MM.1S (cell line): ENCODE measurements at regions not wholly inside any gene's neighbourhood (a gene's known extent, or its start where the extent isn't known, plus 50 kb on each side); places are given as distances from the start of the nearest gene placed in this dataset.

Source experiments
- DNase-seq: peaks from one replicate; pipeline ENCODE4 v3.0.0-alpha.2; 2015
- H2AFZ ChIP-seq: fragments of 300-600 bp; sonication (generic); 2 replicates; pipeline ENCODE4 v1.6.0; 2016; ENCODE audit warnings: antibody characterized with exemption, low read length
- H3F3A ChIP-seq: fragments of 300-600 bp; sonication (generic); 2 replicates; pipeline ENCODE4 v1.6.1; 2016; ENCODE audit warnings: mild to moderate bottlenecking, antibody characterized with exemption, low read length, moderate library complexity, mixed read lengths; ENCODE audit not compliant: insufficient read depth
- H3K27ac ChIP-seq: fragments of 300-600 bp; sonication (generic); 2 replicates; pipeline ENCODE4 v1.5.1; 2016; ENCODE audit warnings: mild to moderate bottlenecking, low read length
- H3K27me3 ChIP-seq: fragments of 300-600 bp; sonication (generic); replicated peaks from 2 replicates; pipeline ENCODE4 v1.6.0; 2016; ENCODE audit warnings: low read length; ENCODE audit not compliant: insufficient read depth
- H3K36me3 ChIP-seq: fragments of 300-600 bp; sonication (generic); replicated peaks from 2 replicates; pipeline ENCODE4 v1.6.1; 2016; ENCODE audit warnings: mild to moderate bottlenecking, low read length, mixed read lengths; ENCODE audit not compliant: insufficient read depth
- H3K4me1 ChIP-seq: fragments of 300-600 bp; sonication (generic); 2 replicates; pipeline ENCODE4 v1.6.1; 2016; ENCODE audit warnings: low read length, mixed read lengths
- H3K4me2 ChIP-seq: fragments of 300-600 bp; sonication (generic); 2 replicates; pipeline ENCODE4 v1.6.0; 2016; ENCODE audit warnings: low read depth, low read length
- H3K4me3 ChIP-seq: fragments of 300-600 bp; sonication (generic); 2 replicates; pipeline ENCODE4 v1.5.1; 2016; ENCODE audit warnings: low read length, mixed read lengths
- H3K79me2 ChIP-seq: fragments of 300-600 bp; sonication (generic); 2 replicates; pipeline ENCODE4 v1.6.1; 2016; ENCODE audit warnings: mixed run types, low read length, mixed read lengths
- H3K9ac ChIP-seq: fragments of 300-600 bp; sonication (generic); 2 replicates; pipeline ENCODE4 v1.6.1; 2016; ENCODE audit warnings: low read length, mixed read lengths
- H3K9me2 ChIP-seq: fragments of 300-600 bp; sonication (generic); replicated peaks from 2 replicates; pipeline ENCODE4 v1.6.1; 2016; ENCODE audit warnings: mild to moderate bottlenecking, low read length, mixed read lengths; ENCODE audit not compliant: insufficient read depth
- H3K9me3 ChIP-seq: fragments of 300-600 bp; sonication (generic); replicated peaks from 2 replicates; pipeline ENCODE4 v1.6.1; 2016; ENCODE audit warnings: mild to moderate bottlenecking, low read length, mixed read lengths; ENCODE audit not compliant: insufficient read depth
- H4K20me1 ChIP-seq: fragments of 300-600 bp; sonication (generic); 2 replicates; pipeline ENCODE4 v1.6.1; 2016; ENCODE audit warnings: mild to moderate bottlenecking, low read length, moderate library complexity, mixed read lengths; ENCODE audit not compliant: insufficient read depth
- EZH2 ChIP-seq: fragments of 300-600 bp; sonication (generic); optimal IDR thresholded peaks from 2 replicates; pipeline ENCODE3; 2017; ENCODE audit warnings: low read depth, mild to moderate bottlenecking, antibody characterized with exemption, low read length, mixed read lengths
- EZH2phosphoT487 ChIP-seq: fragments of 300-600 bp; sonication (generic); IDR thresholded peaks from 2 replicates; pipeline ENCODE4 v1.6.1; 2018; ENCODE audit warnings: antibody characterized with exemption, low read length
- TF ChIP-seq, protein P1 (sequence below): fragments of 300-600 bp; sonication (generic); IDR thresholded peaks from 2 replicates; pipeline ENCODE4 v1.5.1; 2016; ENCODE audit warnings: antibody characterized with exemption, low read length, mixed read lengths

DNA sequence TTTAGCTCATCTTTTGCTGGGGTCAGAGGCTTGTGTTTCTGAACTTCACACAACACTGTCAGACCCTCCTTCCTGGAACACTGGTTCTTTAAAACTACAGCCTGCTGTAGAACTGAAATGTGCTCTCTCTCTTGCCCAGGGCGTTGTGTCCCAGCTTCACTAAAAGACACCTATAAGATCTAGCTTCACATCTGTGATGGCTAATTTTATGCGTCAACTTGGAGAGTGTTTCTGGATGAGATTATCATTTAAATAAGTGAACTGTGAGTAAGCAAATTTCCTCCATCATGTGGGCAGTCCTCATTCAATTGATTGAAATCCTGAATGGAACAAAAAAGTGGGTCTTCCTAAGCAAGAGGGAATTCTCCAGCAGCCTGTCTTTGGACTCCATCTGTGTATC lies 140.3 kb downstream of the OSR1 start:
- Histone ChIP-seq H3K9ac (no peak overlapping the region), H3K4me1 (no peaks in the 10 kb centered on the region), H3F3A (no peaks in the 10 kb centered on the region), H3K4me2 (no peak overlapping the region), H2AFZ (no peak overlapping the region), H3K27me3 (no peaks in the 10 kb centered on the region), H4K20me1 (no peaks in the 10 kb centered on the region), H3K4me3 (no peak overlapping the region), H3K9me3 (no peaks in the 10 kb centered on the region), H3K27ac (no peak overlapping the region), H3K79me2 (no peaks in the 10 kb centered on the region), H3K36me3 (no peaks in the 10 kb centered on the region), H3K9me2 (no peaks in the 10 kb centered on the region)
- DNase-seq, result no peak
- TF ChIP-seq, protein P1, sequence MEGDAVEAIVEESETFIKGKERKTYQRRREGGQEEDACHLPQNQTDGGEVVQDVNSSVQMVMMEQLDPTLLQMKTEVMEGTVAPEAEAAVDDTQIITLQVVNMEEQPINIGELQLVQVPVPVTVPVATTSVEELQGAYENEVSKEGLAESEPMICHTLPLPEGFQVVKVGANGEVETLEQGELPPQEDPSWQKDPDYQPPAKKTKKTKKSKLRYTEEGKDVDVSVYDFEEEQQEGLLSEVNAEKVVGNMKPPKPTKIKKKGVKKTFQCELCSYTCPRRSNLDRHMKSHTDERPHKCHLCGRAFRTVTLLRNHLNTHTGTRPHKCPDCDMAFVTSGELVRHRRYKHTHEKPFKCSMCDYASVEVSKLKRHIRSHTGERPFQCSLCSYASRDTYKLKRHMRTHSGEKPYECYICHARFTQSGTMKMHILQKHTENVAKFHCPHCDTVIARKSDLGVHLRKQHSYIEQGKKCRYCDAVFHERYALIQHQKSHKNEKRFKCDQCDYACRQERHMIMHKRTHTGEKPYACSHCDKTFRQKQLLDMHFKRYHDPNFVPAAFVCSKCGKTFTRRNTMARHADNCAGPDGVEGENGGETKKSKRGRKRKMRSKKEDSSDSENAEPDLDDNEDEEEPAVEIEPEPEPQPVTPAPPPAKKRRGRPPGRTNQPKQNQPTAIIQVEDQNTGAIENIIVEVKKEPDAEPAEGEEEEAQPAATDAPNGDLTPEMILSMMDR, result no peak
- TF ChIP-seq EZH2 (no peak), EZH2phosphoT487 (no peak)

DNA sequence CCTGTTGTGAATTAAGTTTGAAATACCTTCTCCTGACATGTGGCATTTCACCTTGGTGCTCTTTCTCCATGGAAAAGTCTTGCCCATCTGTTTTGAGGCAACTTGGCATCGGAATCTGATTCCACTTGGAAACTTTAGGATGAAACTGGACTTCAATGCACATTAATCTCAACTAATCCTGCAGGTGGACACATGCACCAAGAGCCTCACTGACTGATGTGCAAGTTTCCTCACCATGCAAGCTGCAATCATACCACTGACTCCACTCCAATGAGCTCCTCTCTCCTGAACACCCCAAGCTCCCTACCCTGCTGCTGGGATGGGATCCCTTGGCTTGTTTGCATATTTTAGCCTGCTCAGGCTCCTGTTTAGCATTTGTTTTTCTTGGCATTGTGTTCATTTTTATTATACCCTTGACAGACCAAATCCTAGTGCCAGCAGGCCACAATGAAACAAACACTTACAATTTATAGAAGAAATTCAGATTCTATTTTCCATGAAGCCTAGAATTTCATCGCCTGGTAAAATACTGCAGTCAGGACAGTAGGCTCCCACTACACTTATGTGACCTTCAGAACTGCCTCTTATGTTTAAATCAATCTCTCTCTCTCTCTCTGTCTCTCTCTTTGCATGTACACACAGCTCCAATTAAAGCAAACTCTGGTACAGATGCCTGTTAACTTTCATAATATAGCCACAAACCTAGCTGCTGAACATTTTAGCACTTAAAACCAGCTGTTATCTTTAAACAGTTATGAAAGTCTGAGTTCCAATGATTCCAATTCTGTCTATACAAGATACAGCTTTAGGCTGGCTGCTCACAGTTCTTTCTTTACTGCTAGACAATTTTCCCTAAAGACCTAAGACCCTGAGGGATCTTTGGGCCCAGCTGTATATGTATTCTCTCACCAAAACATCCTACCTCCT lies 141.5 kb downstream of the OSR1 start:
- H3K9me3 ChIP-seq, result no peaks in the 10 kb centered on the region
- no peaks in the 10 kb centered on the region for H3F3A ChIP-seq
- DNase-seq, result no peak
- H3K79me2 ChIP-seq, result no peaks in the 10 kb centered on the region
- no peak overlapping the region for H3K9ac ChIP-seq
- no peaks in the 10 kb centered on the region for H3K4me1 ChIP-seq
- H4K20me1 ChIP-seq, result no peaks in the 10 kb centered on the region
- no peak overlapping the region for H2AFZ ChIP-seq
- no peak overlapping the region for H3K4me2 ChIP-seq
- H3K27me3 ChIP-seq, result no peaks in the 10 kb centered on the region
- H3K36me3 ChIP-seq, result no peaks in the 10 kb centered on the region
- TF ChIP-seq EZH2phosphoT487, result no peak
- TF ChIP-seq, protein P1, result no peak
- TF ChIP-seq EZH2, result no peak
- no peak overlapping the region for H3K4me3 ChIP-seq
- H3K9me2 ChIP-seq, result no peaks in the 10 kb centered on the region
- no peak overlapping the region for H3K27ac ChIP-seq

DNA sequence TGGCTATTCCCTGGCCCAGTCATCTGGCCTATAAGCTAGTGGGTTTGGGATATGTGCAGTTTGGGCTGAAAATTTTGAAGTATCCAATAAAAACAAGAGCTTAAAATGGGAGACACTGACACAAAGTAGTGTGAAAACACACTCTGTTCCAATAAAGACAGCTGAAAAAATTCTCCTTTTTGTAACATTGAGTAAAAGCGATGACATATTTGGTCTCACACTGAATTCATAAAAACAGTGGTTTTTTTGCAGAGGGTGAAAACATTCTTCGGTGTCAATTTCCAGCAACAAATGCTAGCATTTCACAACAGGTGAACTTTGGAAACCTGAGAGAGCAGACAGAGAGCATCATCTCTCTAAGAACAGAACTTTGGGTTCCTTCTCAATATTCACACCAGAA lies 142.2 kb downstream of the OSR1 start:
- Histone ChIP-seq H3K9me2 (no peaks in the 10 kb centered on the region), H3K9me3 (no peaks in the 10 kb centered on the region), H2AFZ (no peak overlapping the region), H3K4me1 (no peaks in the 10 kb centered on the region), H3F3A (no peaks in the 10 kb centered on the region), H3K4me3 (no peak overlapping the region), H4K20me1 (no peaks in the 10 kb centered on the region), H3K9ac (no peak overlapping the region), H3K36me3 (no peaks in the 10 kb centered on the region), H3K79me2 (no peaks in the 10 kb centered on the region), H3K27me3 (no peaks in the 10 kb centered on the region), H3K27ac (no peak overlapping the region), H3K4me2 (no peak overlapping the region)
- TF ChIP-seq EZH2phosphoT487, result no peak
- no peak for TF ChIP-seq EZH2
- TF ChIP-seq, protein P1, result no peak
- no peak for DNase-seq
